ENCODE measurements at regions not wholly inside any gene's neighbourhood (a gene's known extent, or its start where the extent isn't known, plus 50 kb on each side); places are given as distances from the start of the nearest gene placed in this dataset.

- Histone ChIP-seq H3K27me3 (ENCODE audit: control insufficient read depth, insufficient read depth, low read length) (no peaks in the 10 kb centered on the region), H3K9me3 (ENCODE audit: control insufficient read depth, insufficient read depth, low read length) (no peaks in the 10 kb centered on the region), H3K4me1 (ENCODE audit: control insufficient read depth, insufficient read depth, low read length) (no peaks in the 10 kb centered on the region)
Observed at GRCh38 chr20:40958598-40958997, 70.0 kb upstream of the TOP1 start.

GRCh38 chr20:40959325-40960092, 69.1 kb upstream of the TOP1 start:
- H3K9me3 ChIP-seq (ENCODE audit: control insufficient read depth, insufficient read depth, low read length): no peaks in the 10 kb centered on the region
- H3K36me3 ChIP-seq (ENCODE audit: control insufficient read depth, insufficient read depth, low read length): no peaks in the 10 kb centered on the region
- no peak overlapping the region for H3K9ac ChIP-seq (ENCODE audit: low read depth, low read length)
- H3K27me3 ChIP-seq (ENCODE audit: control insufficient read depth, insufficient read depth, low read length): no peaks in the 10 kb centered on the region
- no peak overlapping the region for H3K4me3 ChIP-seq (ENCODE audit: low read depth, low read length)
- no peaks in the 10 kb centered on the region for H3K4me1 ChIP-seq (ENCODE audit: control insufficient read depth, insufficient read depth, low read length)

More at GRCh38 chr20:40958598-40958997, 70.0 kb upstream of the TOP1 start:
- H3K9ac ChIP-seq (ENCODE audit: low read depth, low read length): no peak overlapping the region
- H3K36me3 ChIP-seq (ENCODE audit: control insufficient read depth, insufficient read depth, low read length): no peaks in the 10 kb centered on the region
- H3K4me3 ChIP-seq (ENCODE audit: low read depth, low read length): no peak overlapping the region

- Histone ChIP-seq H3K4me1 (ENCODE audit: control insufficient read depth, insufficient read depth, low read length) (no peaks in the 10 kb centered on the region), H3K9ac (ENCODE audit: low read depth, low read length) (no peak overlapping the region), H3K4me3 (ENCODE audit: low read depth, low read length) (no peak overlapping the region), H3K9me3 (ENCODE audit: control insufficient read depth, insufficient read depth, low read length) (no peaks in the 10 kb centered on the region), H3K27me3 (ENCODE audit: control insufficient read depth, insufficient read depth, low read length) (no peaks in the 10 kb centered on the region), H3K36me3 (ENCODE audit: control insufficient read depth, insufficient read depth, low read length) (no peaks in the 10 kb centered on the region)
Observed at GRCh38 chr20:40960101-40960500, 68.5 kb upstream of the TOP1 start.

GRCh38 chr20:40960521-40960956, 68.1 kb upstream of the TOP1 start:
- Histone ChIP-seq H3K9me3 (ENCODE audit: control insufficient read depth, insufficient read depth, low read length) (no peaks in the 10 kb centered on the region), H3K4me1 (ENCODE audit: control insufficient read depth, insufficient read depth, low read length) (no peaks in the 10 kb centered on the region), H3K27me3 (ENCODE audit: control insufficient read depth, insufficient read depth, low read length) (no peaks in the 10 kb centered on the region), H3K4me3 (ENCODE audit: low read depth, low read length) (no peak overlapping the region), H3K36me3 (ENCODE audit: control insufficient read depth, insufficient read depth, low read length) (no peaks in the 10 kb centered on the region), H3K9ac (ENCODE audit: low read depth, low read length) (no peak overlapping the region)

- Histone ChIP-seq H3K9ac (ENCODE audit: low read depth, low read length) (no peak overlapping the region), H3K9me3 (ENCODE audit: control insufficient read depth, insufficient read depth, low read length) (no peaks in the 10 kb centered on the region), H3K36me3 (ENCODE audit: control insufficient read depth, insufficient read depth, low read length) (no peaks in the 10 kb centered on the region), H3K27me3 (ENCODE audit: control insufficient read depth, insufficient read depth, low read length) (no peaks in the 10 kb centered on the region), H3K4me1 (ENCODE audit: control insufficient read depth, insufficient read depth, low read length) (no peaks in the 10 kb centered on the region), H3K4me3 (ENCODE audit: low read depth, low read length) (no peak overlapping the region)
Observed at GRCh38 chr20:40961176-40961575, 67.4 kb upstream of the TOP1 start.

GRCh38 chr20:40961686-40962640, 66.7 kb upstream of the TOP1 start:
- H3K9me3 ChIP-seq (ENCODE audit: control insufficient read depth, insufficient read depth, low read length): no peaks in the 10 kb centered on the region
- no peaks in the 10 kb centered on the region for H3K36me3 ChIP-seq (ENCODE audit: control insufficient read depth, insufficient read depth, low read length)
- no peak overlapping the region for H3K9ac ChIP-seq (ENCODE audit: low read depth, low read length)
- no peaks in the 10 kb centered on the region for H3K27me3 ChIP-seq (ENCODE audit: control insufficient read depth, insufficient read depth, low read length)
- no peak overlapping the region for H3K4me3 ChIP-seq (ENCODE audit: low read depth, low read length)
- no peaks in the 10 kb centered on the region for H3K4me1 ChIP-seq (ENCODE audit: control insufficient read depth, insufficient read depth, low read length)

GRCh38 chr20:40962733-40963504, 65.7 kb upstream of the TOP1 start:
- Histone ChIP-seq H3K4me3 (ENCODE audit: low read depth, low read length) (peak overlapping the region; percentile 14), H3K27me3 (ENCODE audit: control insufficient read depth, insufficient read depth, low read length) (no peaks in the 10 kb centered on the region), H3K36me3 (ENCODE audit: control insufficient read depth, insufficient read depth, low read length) (no peaks in the 10 kb centered on the region), H3K9me3 (ENCODE audit: control insufficient read depth, insufficient read depth, low read length) (no peaks in the 10 kb centered on the region), H3K4me1 (ENCODE audit: control insufficient read depth, insufficient read depth, low read length) (no peaks in the 10 kb centered on the region), H3K9ac (ENCODE audit: low read depth, low read length) (no peak overlapping the region)

GRCh38 chr20:40963505-40963845, 65.1 kb upstream of the TOP1 start:
- no peaks in the 10 kb centered on the region for H3K9me3 ChIP-seq (ENCODE audit: control insufficient read depth, insufficient read depth, low read length)
- H3K4me3 ChIP-seq (ENCODE audit: low read depth, low read length): no peak overlapping the region
- H3K36me3 ChIP-seq (ENCODE audit: control insufficient read depth, insufficient read depth, low read length): no peaks in the 10 kb centered on the region
- H3K9ac ChIP-seq (ENCODE audit: low read depth, low read length): no peak overlapping the region
- no peaks in the 10 kb centered on the region for H3K27me3 ChIP-seq (ENCODE audit: control insufficient read depth, insufficient read depth, low read length)
- no peaks in the 10 kb centered on the region for H3K4me1 ChIP-seq (ENCODE audit: control insufficient read depth, insufficient read depth, low read length)

GRCh38 chr20:40965671-40966070, 63.0 kb upstream of the TOP1 start:
- H3K4me1 ChIP-seq (ENCODE audit: control insufficient read depth, insufficient read depth, low read length): no peaks in the 10 kb centered on the region
- no peaks in the 10 kb centered on the region for H3K27me3 ChIP-seq (ENCODE audit: control insufficient read depth, insufficient read depth, low read length)
- H3K36me3 ChIP-seq (ENCODE audit: control insufficient read depth, insufficient read depth, low read length): no peaks in the 10 kb centered on the region
- no peak overlapping the region for H3K9ac ChIP-seq (ENCODE audit: low read depth, low read length)
- H3K4me3 ChIP-seq (ENCODE audit: low read depth, low read length): no peak overlapping the region
- H3K9me3 ChIP-seq (ENCODE audit: control insufficient read depth, insufficient read depth, low read length): no peaks in the 10 kb centered on the region

GRCh38 chr20:40966103-40966502, 62.5 kb upstream of the TOP1 start:
- no peaks in the 10 kb centered on the region for H3K9me3 ChIP-seq (ENCODE audit: control insufficient read depth, insufficient read depth, low read length)
- no peaks in the 10 kb centered on the region for H3K36me3 ChIP-seq (ENCODE audit: control insufficient read depth, insufficient read depth, low read length)
- H3K4me3 ChIP-seq (ENCODE audit: low read depth, low read length): no peak overlapping the region
- H3K27me3 ChIP-seq (ENCODE audit: control insufficient read depth, insufficient read depth, low read length): no peaks in the 10 kb centered on the region
- H3K9ac ChIP-seq (ENCODE audit: low read depth, low read length): no peak overlapping the region
- H3K4me1 ChIP-seq (ENCODE audit: control insufficient read depth, insufficient read depth, low read length): no peaks in the 10 kb centered on the region

- H3K36me3 ChIP-seq (ENCODE audit: control insufficient read depth, insufficient read depth, low read length): no peaks in the 10 kb centered on the region
- no peaks in the 10 kb centered on the region for H3K4me1 ChIP-seq (ENCODE audit: control insufficient read depth, insufficient read depth, low read length)
- H3K9me3 ChIP-seq (ENCODE audit: control insufficient read depth, insufficient read depth, low read length): no peaks in the 10 kb centered on the region
- no peak overlapping the region for H3K9ac ChIP-seq (ENCODE audit: low read depth, low read length)
- no peaks in the 10 kb centered on the region for H3K27me3 ChIP-seq (ENCODE audit: control insufficient read depth, insufficient read depth, low read length)
- H3K4me3 ChIP-seq (ENCODE audit: low read depth, low read length): no peak overlapping the region
Observed at GRCh38 chr20:40966516-40967185, 62.0 kb upstream of the TOP1 start.

All from iPS-15b (cell line).